ENCODE measurements at regions not wholly inside any gene's neighbourhood (a gene's known extent, or its start where the extent isn't known, plus 50 kb on each side); places are given as distances from the start of the nearest gene placed in this dataset.
"Not testable (repeated sequence)": the region's sequence is repeated elsewhere in the genome, so short reads cannot be mapped to it uniquely, and the experiment has no call there.

- Mint-ChIP-seq H3K9me3 (no peaks in the 10 kb centered on the region), H3K4me1 (peaks cover 5% of the 10 kb centered on the region), H3K4me3 (no peak overlapping the region), H3K27me3 (peaks cover 30% of the 10 kb centered on the region), H3K36me3 (ENCODE audit: insufficient read depth) (no peaks in the 10 kb centered on the region), H3K27ac (ENCODE audit: low read depth) (no peak overlapping the region)
- ATAC-seq (replicated peaks; ENCODE audit: extremely low read depth, poor library complexity, severe bottlenecking) = no peak
- DNase-seq (ENCODE audit: low spot score in 2 of 2) = no peak
These were observed 83.4 kb upstream of the DMRT1 start for GRCh38 chr9:758146-758545.

- H3K27me3 Mint-ChIP-seq = peaks cover 39% of the 10 kb centered on the region
- no peak overlapping the region for H3K27ac Mint-ChIP-seq (ENCODE audit: low read depth)
- H3K9me3 Mint-ChIP-seq = no peaks in the 10 kb centered on the region
- peaks cover 12% of the 10 kb centered on the region for H3K4me1 Mint-ChIP-seq
- DNase-seq (ENCODE audit: low spot score in 2 of 2) (no peak), ATAC-seq (replicated peaks; ENCODE audit: extremely low read depth, poor library complexity, severe bottlenecking) (no peak)
- H3K4me3 Mint-ChIP-seq = no peak overlapping the region
- no peaks in the 10 kb centered on the region for H3K36me3 Mint-ChIP-seq (ENCODE audit: insufficient read depth)
These were observed 82.0 kb upstream of the DMRT1 start for GRCh38 chr9:759541-759940.

GRCh38 chr9:759983-760736, 81.3 kb upstream of the DMRT1 start:
- peaks cover 45% of the 10 kb centered on the region for H3K27me3 Mint-ChIP-seq
- H3K4me1 Mint-ChIP-seq = peaks cover 12% of the 10 kb centered on the region
- DNase-seq (ENCODE audit: low spot score in 2 of 2) = no peak
- H3K4me3 Mint-ChIP-seq = no peak overlapping the region
- ATAC-seq (replicated peaks; ENCODE audit: extremely low read depth, poor library complexity, severe bottlenecking) = no peak
- H3K27ac Mint-ChIP-seq (ENCODE audit: low read depth) = no peak overlapping the region
- H3K9me3 Mint-ChIP-seq = no peaks in the 10 kb centered on the region
- H3K36me3 Mint-ChIP-seq (ENCODE audit: insufficient read depth) = no peaks in the 10 kb centered on the region

GRCh38 chr9:761176-761792, 80.2 kb upstream of the DMRT1 start:
- ATAC-seq (replicated peaks; ENCODE audit: extremely low read depth, poor library complexity, severe bottlenecking) (no peak), DNase-seq (ENCODE audit: low spot score in 2 of 2) (no peak)
- Mint-ChIP-seq H3K36me3 (ENCODE audit: insufficient read depth) (no peaks in the 10 kb centered on the region), H3K27me3 (peaks cover 56% of the 10 kb centered on the region), H3K9me3 (no peaks in the 10 kb centered on the region), H3K4me1 (peaks cover 6% of the 10 kb centered on the region), H3K4me3 (no peak overlapping the region), H3K27ac (ENCODE audit: low read depth) (no peak overlapping the region)

- no peak overlapping the region for H3K27ac Mint-ChIP-seq (ENCODE audit: low read depth)
- H3K9me3 Mint-ChIP-seq = no peaks in the 10 kb centered on the region
- H3K4me1 Mint-ChIP-seq = peaks cover 6% of the 10 kb centered on the region
- no peaks in the 10 kb centered on the region for H3K36me3 Mint-ChIP-seq (ENCODE audit: insufficient read depth)
- no peak for DNase-seq (ENCODE audit: low spot score in 2 of 2)
- ATAC-seq (replicated peaks; ENCODE audit: extremely low read depth, poor library complexity, severe bottlenecking) = no peak
- H3K27me3 Mint-ChIP-seq = peaks cover 60% of the 10 kb centered on the region
- H3K4me3 Mint-ChIP-seq = no peak overlapping the region
These were observed 79.5 kb upstream of the DMRT1 start for GRCh38 chr9:761793-762560.

GRCh38 chr9:763692-764091, 77.8 kb upstream of the DMRT1 start:
- Mint-ChIP-seq H3K4me3 (no peak overlapping the region), H3K36me3 (ENCODE audit: insufficient read depth) (no peaks in the 10 kb centered on the region), H3K9me3 (no peaks in the 10 kb centered on the region), H3K27ac (ENCODE audit: low read depth) (no peak overlapping the region), H3K27me3 (peaks cover 73% of the 10 kb centered on the region), H3K4me1 (peaks cover 6% of the 10 kb centered on the region)
- DNase-seq (ENCODE audit: low spot score in 2 of 2) (no peak), ATAC-seq (replicated peaks; ENCODE audit: extremely low read depth, poor library complexity, severe bottlenecking) (no peak)

GRCh38 chr9:764105-764524, 77.4 kb upstream of the DMRT1 start:
- Mint-ChIP-seq H3K27ac (ENCODE audit: low read depth) (no peak overlapping the region), H3K4me1 (peaks cover 6% of the 10 kb centered on the region), H3K36me3 (ENCODE audit: insufficient read depth) (no peaks in the 10 kb centered on the region), H3K4me3 (no peak overlapping the region), H3K27me3 (peaks cover 77% of the 10 kb centered on the region), H3K9me3 (peaks cover 1% of the 10 kb centered on the region)
- ATAC-seq (replicated peaks; ENCODE audit: extremely low read depth, poor library complexity, severe bottlenecking) = peak; percentile 62
- no peak for DNase-seq (ENCODE audit: low spot score in 2 of 2)

GRCh38 chr9:764986-765385, 76.5 kb upstream of the DMRT1 start:
- peaks cover 6% of the 10 kb centered on the region for H3K4me1 Mint-ChIP-seq
- peaks cover 8% of the 10 kb centered on the region for H3K9me3 Mint-ChIP-seq
- peaks cover 80% of the 10 kb centered on the region for H3K27me3 Mint-ChIP-seq
- DNase-seq (ENCODE audit: low spot score in 2 of 2) (no peak), ATAC-seq (replicated peaks; ENCODE audit: extremely low read depth, poor library complexity, severe bottlenecking) (no peak)
- peaks cover 2% of the 10 kb centered on the region for H3K36me3 Mint-ChIP-seq (ENCODE audit: insufficient read depth)
- H3K27ac Mint-ChIP-seq (ENCODE audit: low read depth) = no peak overlapping the region
- no peak overlapping the region for H3K4me3 Mint-ChIP-seq

DNA sequence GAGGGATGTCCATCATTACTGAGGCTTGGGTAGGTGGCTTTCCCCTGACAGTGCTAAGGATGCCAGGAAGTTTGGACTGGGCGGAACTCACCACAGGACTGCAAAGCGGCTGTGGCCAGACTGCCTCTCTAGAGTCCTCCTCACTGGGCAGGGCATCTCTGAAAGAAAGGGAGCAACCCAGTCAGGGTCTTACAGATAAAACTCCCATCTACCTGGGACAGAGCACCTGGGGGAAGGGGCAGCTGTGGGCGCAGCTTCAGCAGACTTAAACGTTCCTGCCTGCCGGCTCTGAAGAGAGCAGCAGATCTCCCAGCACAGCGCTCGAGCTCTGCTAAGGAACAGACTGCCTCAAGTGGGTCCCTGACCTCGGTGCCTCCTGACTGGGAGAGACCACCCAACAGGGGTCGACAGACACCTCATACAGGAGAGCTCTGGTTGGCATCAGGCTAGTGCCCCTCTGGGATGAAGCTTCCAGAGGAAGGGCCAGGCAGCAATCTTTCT, 74.4 kb upstream of the DMRT1 start:
- peaks cover 83% of the 10 kb centered on the region for H3K27me3 Mint-ChIP-seq

GRCh38 chr9:776086-776485, 65.4 kb upstream of the DMRT1 start:
- H3K36me3 Mint-ChIP-seq (ENCODE audit: insufficient read depth) = no peaks in the 10 kb centered on the region
- no peak overlapping the region for H3K4me3 Mint-ChIP-seq
- H3K27me3 Mint-ChIP-seq = peaks cover 70% of the 10 kb centered on the region
- no peak for ATAC-seq (replicated peaks; ENCODE audit: extremely low read depth, poor library complexity, severe bottlenecking)
- no peaks in the 10 kb centered on the region for H3K4me1 Mint-ChIP-seq
- no peak overlapping the region for H3K27ac Mint-ChIP-seq (ENCODE audit: low read depth)
- H3K9me3 Mint-ChIP-seq = no peaks in the 10 kb centered on the region
- DNase-seq (ENCODE audit: low spot score in 2 of 2) = no peak

More for the DNA sequence above, 74.4 kb upstream of the DMRT1 start:
- not testable (repeated sequence) for ATAC-seq (replicated peaks; ENCODE audit: extremely low read depth, poor library complexity, severe bottlenecking); DNase-seq (ENCODE audit: low spot score in 2 of 2); H3K9me3 Mint-ChIP-seq; H3K36me3 Mint-ChIP-seq (ENCODE audit: insufficient read depth); H3K4me1 Mint-ChIP-seq; H3K4me3 Mint-ChIP-seq; H3K27ac Mint-ChIP-seq (ENCODE audit: low read depth)

- peaks cover 72% of the 10 kb centered on the region for H3K27me3 Mint-ChIP-seq
- no peak overlapping the region for H3K27ac Mint-ChIP-seq (ENCODE audit: low read depth)
These were observed 63.5 kb upstream of the DMRT1 start for GRCh38 chr9:777978-778377.

GRCh38 chr9:784202-784601, 57.3 kb upstream of the DMRT1 start:
- Mint-ChIP-seq H3K27me3 (peaks cover 35% of the 10 kb centered on the region), H3K4me1 (no peaks in the 10 kb centered on the region), H3K36me3 (ENCODE audit: insufficient read depth) (no peaks in the 10 kb centered on the region), H3K4me3 (no peak overlapping the region), H3K27ac (ENCODE audit: low read depth) (no peak overlapping the region), H3K9me3 (no peaks in the 10 kb centered on the region)
- no peak for DNase-seq (ENCODE audit: low spot score in 2 of 2)
- ATAC-seq (replicated peaks; ENCODE audit: extremely low read depth, poor library complexity, severe bottlenecking) = no peak

More at GRCh38 chr9:777978-778377, 63.5 kb upstream of the DMRT1 start:
- no peak overlapping the region for H3K4me3 Mint-ChIP-seq
- ATAC-seq (replicated peaks; ENCODE audit: extremely low read depth, poor library complexity, severe bottlenecking) = no peak
- no peaks in the 10 kb centered on the region for H3K9me3 Mint-ChIP-seq
- H3K4me1 Mint-ChIP-seq = no peaks in the 10 kb centered on the region
- H3K36me3 Mint-ChIP-seq (ENCODE audit: insufficient read depth) = no peaks in the 10 kb centered on the region
- no peak for DNase-seq (ENCODE audit: low spot score in 2 of 2)
